HK-2 (cell line): ENCODE measurements at regions not wholly inside any gene's neighbourhood (a gene's known extent, or its start where the extent isn't known, plus 50 kb on each side); places are given as distances from the start of the nearest gene placed in this dataset.
"Not testable (repeated sequence)": the region's sequence is repeated elsewhere in the genome, so short reads cannot be mapped to it uniquely, and the experiment has no call there.

Source experiments
- DNase-seq: peaks from one replicate; pipeline ENCODE4 v3.0.0-alpha.2; 2018; ENCODE audit not compliant: unreplicated experiment

- no peak for DNase-seq
These were observed 99.6 kb upstream of the UBE2E1 start for GRCh38 chr3:23706111-23706510.

GRCh38 chr3:23709987-23710386 is 95.8 kb upstream of the UBE2E1 start:
- DNase-seq: no peak

DNA sequence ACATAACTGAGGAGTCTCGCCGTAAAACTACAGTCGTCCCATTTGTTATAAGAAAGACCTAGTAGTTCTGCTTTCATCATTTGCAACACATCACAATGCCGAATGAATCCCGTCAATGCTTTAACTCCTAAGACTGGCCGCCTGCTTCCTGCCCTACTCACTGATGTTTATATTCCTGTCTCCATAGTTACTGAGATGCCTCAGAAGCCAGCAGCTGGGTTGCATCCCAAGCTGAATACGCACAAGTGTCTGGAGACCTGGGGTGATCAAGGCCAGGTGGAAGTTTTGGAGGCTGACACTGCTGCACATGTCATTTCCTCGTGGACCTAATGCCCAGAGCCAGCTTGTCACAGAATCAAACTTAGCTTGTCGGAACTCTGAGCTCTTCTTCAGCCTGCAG is 95.2 kb upstream of the UBE2E1 start:
- no peak for DNase-seq

- DNase-seq: no peak
These were observed 93.8 kb upstream of the UBE2E1 start for GRCh38 chr3:23711916-23712494.

- peak; percentile 42 for DNase-seq
These were observed 92.8 kb upstream of the UBE2E1 start for GRCh38 chr3:23712656-23713559.

GRCh38 chr3:23713641-23714040 is 92.1 kb upstream of the UBE2E1 start:
- no peak for DNase-seq

- no peak for DNase-seq
These were observed 85.7 kb upstream of the UBE2E1 start for GRCh38 chr3:23720059-23720458.

- no peak for DNase-seq
These were observed 84.9 kb upstream of the UBE2E1 start for GRCh38 chr3:23720885-23721284.

DNA sequence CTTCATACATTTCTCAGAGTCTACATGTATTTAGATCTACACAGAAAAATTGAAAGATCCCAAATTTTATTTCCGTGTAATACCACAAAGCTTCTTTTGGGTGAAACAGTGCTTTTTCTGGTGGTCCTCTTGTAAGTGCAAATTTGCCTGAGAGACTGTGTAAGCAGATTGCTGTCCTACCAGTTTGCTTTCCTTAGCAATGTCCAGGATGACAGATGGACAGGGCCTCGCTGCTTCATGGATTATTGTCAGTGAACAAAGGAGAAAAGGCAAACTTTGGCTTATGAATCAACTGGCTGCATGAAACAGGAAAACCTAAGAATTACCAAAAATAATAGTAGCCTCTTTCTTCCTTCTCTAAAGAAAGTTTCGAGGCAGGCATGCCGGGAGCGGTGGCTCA is 82.6 kb upstream of the UBE2E1 start:
- no peak for DNase-seq

- DNase-seq: no peak
These were observed 81.8 kb upstream of the UBE2E1 start for GRCh38 chr3:23723930-23724329.

DNA sequence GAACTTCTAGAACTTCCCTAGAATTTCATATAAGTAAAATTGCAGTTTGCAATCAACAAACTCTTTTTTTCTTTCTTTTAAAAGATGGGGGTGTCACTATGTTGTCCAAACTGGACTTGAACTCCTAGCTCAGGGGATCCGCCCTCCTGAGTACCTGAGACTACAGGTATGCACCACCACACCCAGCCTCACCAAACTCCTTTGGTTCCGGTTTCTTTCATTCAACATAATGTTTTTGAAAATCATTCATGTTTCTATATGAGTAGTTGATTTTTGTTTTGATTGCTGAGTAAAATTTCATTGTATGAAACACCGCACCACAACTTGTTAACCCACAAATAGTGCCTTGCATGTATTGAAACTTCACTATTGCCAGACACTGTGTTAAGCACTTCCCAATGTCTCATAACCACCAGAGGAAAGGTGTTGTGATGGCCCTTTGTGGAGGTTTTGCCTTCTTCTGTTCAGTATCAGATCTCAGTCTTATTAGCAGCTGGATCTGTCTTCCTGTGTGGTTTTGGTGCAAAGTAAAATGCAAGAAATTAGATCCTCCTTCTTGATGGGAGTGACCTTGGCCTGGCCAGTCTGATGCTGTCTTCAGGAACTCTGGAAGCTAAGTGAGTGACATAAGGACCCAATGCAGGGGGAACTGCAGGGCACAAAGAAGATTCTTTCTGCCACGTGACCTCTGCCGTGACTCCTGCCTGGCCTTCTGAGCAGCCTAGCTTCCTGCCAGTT is 78.8 kb upstream of the UBE2E1 start:
- DNase-seq: no peak

DNA sequence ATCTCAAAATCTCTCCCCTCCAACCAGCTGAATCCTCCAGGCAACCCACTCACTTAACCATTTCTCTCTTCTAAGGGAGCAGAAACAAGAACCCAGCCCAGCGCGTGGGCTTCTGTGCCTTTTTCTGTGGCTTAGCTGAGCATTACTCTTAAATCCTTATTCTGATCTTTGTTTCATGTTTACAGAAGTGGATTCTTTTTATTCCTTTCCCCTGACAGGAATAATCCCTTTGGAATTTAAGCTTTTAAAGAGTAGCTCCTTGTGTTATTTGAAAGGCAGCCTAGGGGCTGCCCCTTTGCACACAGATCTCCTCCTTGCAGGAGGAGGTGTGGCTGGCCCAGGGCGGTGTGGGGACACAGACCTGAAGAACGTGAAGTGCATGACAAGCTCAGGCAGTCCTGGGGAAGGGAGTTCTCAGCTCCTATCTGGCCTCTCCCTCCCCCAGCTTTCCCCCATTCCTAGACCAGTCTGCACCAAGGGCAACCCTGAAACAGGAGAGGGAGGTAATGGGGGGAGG is 77.1 kb upstream of the UBE2E1 start:
- no peak for DNase-seq

DNA sequence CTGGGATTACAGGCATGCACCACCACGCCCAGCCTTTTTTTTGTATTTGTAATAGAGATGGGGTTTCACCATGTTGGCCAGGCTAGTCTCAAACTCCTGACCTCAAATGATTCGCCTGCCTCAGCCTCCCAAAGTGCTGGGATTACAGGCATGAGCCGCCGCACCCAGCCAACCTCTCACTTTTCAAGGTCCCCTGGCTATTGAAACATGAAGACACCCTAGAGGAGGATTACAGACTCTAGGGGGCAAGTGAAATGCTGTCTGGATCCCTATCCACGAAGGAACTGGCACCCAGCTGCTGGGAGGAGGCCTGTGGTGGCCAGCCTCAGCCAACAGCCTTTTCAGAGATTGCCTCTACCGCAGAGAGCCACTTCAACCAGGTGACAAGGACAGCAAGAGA is 76.4 kb upstream of the UBE2E1 start:
- not testable (repeated sequence) for DNase-seq

DNA sequence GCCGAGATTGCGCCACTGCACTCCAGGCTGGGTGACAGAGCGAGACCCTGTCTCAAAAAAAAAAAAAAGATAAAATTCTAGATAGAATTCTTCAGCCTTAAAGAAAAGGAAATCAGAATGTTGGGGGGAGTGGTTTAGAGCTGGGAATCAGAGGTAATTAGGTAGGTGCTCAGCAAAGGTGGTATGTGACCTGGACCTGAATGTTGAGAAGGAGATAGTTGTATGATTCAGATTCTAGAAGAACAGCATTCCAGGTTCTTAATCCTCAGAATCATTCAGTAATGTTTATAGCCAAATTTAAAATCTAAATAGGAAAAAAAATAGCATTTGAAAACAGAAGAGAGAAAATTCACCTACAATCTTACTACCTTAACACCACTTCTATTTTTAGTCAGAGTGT is 71.3 kb upstream of the UBE2E1 start:
- no peak for DNase-seq

- DNase-seq: no peak
These were observed 70.7 kb upstream of the UBE2E1 start for GRCh38 chr3:23735062-23735461.

- DNase-seq: no peak
These were observed 70.0 kb upstream of the UBE2E1 start for GRCh38 chr3:23735535-23736326.

DNA sequence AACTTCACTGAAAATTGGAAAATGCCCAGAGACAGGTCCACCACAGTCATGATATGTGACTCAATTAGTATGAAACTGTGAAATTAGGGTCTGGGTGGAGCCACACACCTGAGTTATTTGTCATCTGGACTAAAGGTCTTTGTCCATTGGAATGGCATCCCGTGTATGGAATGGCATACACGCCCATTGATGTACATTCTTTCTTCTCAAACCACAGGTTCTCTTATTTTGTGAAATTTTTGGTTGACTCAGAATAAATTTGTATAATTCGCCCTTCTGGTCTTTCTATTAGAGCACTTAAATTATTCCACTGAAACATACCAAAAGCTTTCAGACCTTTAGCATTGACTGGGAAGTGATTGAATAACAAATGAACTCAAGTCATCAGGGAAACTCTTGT is 66.8 kb upstream of the UBE2E1 start:
- DNase-seq: no peak

DNA sequence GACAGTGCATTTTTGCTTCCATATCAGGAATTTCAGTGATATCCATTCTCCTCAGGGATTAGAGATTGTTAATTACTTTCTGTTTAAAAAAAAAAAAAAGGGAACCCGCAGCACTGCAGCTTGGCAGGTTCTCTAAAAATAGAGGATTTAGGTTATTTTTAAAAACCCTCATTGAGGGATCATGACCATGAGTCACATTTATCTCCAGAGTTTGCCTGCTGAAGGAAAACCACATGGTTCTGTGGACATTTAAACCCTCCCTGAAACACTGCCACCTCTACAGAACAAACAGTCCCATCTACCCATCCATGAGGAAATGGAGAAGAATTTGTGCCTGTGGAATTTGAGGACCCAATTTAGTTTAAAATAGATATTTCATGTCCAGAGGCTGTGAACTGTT is 66.2 kb upstream of the UBE2E1 start:
- no peak for DNase-seq

DNA sequence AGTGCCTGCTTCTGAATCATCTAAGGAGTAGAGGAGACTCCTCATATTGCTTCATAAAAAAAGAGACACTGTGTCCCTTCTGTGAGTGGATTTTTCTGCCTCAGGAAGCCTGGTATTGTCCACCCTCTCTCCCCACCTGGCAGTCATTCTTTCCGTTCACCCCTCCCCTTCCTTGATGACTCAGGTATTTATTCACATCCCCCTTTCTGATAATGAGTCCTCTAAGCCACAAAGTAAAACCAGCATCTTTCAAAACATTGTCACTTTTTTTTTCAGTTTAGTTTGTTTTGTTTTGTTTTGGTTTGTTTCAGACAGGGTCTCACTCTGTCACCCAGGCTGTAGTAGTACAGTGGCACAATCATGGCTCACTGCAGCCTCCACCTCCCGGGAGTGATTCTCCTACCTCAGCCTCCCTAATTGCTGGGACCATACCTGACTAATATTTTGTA is 65.2 kb upstream of the UBE2E1 start:
- no peak for DNase-seq

GRCh38 chr3:23741036-23741706 is 64.6 kb upstream of the UBE2E1 start:
- no peak for DNase-seq

- DNase-seq: no peak
These were observed 62.5 kb upstream of the UBE2E1 start for GRCh38 chr3:23743141-23743784.
